ENCODE measurements at regions not wholly inside any gene's neighbourhood (a gene's known extent, or its start where the extent isn't known, plus 50 kb on each side); places are given as distances from the start of the nearest gene placed in this dataset.

- no peak for DNase-seq (ENCODE audit: low spot score)
Observed at GRCh38 chr5:67366691-67367395, 170.2 kb upstream of the CD180 start.

DNA sequence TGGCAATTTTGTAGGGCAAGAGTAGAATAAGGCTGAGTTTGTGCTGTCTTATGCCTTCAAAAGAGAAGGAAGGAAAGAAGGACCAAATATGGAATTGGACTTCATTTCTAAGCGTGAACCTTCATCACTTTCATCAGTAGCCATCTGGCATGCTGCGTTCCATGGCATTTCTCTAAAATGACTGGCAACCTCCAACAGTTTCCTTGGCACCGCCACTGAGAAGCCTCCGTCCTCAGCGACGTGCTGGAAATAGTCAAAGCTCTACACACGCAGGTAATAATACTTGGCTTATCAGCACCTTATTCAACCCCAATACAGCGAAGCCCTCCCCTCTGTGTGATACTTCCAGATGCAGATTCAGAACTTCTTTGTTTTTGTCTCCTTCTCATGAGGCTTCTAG lies 169.7 kb upstream of the CD180 start:
- no peak for DNase-seq (ENCODE audit: low spot score)

- no peak for DNase-seq (ENCODE audit: low spot score)
Observed at GRCh38 chr5:67364381-67364970, 167.9 kb upstream of the CD180 start.

DNA sequence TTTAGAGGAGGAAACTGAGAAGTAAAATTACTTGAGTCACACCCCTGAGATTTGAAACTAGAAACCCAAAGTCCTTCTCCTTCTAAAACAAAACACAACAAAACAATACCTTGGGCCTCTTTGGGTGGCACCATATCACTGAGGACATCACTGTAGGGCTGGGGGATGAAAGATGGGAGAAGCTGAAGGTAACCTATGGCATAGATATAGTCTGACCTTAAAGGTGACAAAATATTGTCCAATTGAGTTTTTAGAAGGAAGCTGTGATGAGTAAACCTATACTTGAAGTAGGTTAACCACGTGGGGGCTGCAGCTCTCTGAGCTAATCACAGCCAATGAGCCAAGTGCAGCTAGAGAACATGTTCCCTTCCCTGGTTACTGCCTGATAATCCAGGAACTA lies 167.4 kb upstream of the CD180 start:
- no peak for DNase-seq (ENCODE audit: low spot score)

DNA sequence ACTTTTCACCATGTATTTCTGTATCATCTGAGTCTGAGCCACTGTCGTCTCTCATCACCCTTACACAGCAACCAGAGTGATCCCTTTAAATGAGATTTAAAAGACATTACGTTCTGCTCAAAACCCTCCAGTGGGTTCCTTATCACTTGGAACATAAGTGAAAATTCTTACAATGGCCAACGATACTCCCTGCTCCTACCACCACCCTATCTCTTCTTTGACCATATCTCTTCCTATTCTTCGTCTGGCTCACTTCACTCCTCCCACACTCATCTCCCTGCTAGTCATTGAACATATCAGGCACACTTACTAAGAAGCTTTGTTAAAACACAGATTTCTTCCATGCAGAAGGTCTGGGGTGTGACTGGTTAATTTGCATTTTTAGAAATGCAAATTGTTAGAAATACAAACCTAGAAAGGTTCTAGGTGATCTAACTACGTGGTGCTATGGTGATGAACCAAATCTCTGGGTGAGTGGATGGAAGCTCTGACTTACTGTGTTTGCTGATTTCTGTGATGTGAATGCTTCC lies 166.6 kb upstream of the CD180 start:
- DNase-seq (ENCODE audit: low spot score): no peak

DNA sequence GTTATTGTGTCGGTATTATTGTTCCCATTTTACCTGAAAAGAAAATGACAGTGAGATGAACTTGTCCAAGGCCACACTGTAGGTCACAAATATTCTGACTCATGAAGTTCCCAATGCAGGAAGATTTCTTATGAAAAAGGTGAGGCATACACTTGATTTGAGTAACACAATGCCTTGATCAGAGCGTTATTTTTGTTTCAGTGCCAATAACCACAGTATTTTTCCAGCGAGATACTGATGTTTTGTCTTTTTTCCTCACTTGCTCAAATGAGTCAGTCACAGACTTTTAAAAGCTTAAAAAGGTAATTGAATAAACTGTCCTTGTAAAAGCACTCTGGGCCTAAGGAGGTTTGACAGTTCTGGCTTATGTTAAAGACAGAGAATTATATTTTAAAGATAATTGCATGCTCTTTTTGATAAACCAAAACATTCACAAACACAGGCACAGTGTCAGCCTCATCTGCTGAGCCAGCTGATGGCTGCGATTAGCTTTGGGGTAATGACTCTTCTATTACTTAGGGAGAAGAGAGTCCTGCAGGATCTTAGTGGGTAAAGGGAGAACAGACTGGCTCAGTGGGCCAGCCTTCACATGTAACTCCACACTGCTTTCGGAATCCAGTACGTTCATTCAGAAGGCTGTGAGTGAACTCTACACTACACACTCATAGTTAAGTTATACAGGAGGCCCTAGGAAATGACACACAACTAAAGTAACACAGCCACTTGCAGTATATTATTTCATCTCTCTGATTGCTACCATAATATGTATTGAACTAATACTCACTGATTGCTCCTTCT lies 165.5 kb upstream of the CD180 start:
- DNase-seq (ENCODE audit: low spot score): no peak

- no peak for DNase-seq (ENCODE audit: low spot score)
Observed at GRCh38 chr5:67360047-67360446, 163.4 kb upstream of the CD180 start.

GRCh38 chr5:67358186-67358585 lies 161.6 kb upstream of the CD180 start:
- no peak for DNase-seq (ENCODE audit: low spot score)

DNA sequence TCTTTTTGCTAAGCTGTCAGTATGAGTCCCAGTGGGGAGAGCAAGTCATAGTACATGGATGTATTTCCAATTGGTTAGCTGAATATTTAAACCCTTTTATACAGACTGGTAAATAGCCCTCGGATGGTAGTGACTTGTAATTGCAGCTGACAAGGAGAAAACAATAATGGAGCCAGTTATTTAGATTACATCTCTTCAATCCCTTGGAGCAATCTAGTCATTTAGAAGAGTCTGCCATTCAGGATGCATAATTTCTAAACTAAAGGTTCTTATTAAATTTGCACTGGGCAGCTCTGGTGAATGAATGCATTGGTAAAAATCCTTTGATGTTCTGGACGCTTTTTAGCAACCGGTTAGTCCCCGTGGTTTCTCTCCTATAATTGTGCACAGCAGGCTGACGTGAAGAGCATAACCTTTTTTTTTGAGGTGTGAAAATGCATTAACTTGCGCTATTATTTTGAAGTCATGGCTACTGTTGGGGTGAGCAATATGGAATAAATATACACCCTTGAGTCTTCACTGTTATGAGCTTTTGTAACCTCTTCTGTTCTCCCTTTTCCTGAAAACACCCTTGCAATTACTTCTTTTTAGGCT lies 158.6 kb upstream of the CD180 start:
- DNase-seq (ENCODE audit: low spot score): no peak

GRCh38 chr5:67353500-67354450 lies 157.2 kb upstream of the CD180 start:
- peak; percentile 14 for DNase-seq (ENCODE audit: low spot score)

- DNase-seq (ENCODE audit: low spot score): no peak
Observed at GRCh38 chr5:67350618-67351201, 154.1 kb upstream of the CD180 start.

GRCh38 chr5:67350185-67350584 lies 153.6 kb upstream of the CD180 start:
- DNase-seq (ENCODE audit: low spot score): peak; percentile 22

DNA sequence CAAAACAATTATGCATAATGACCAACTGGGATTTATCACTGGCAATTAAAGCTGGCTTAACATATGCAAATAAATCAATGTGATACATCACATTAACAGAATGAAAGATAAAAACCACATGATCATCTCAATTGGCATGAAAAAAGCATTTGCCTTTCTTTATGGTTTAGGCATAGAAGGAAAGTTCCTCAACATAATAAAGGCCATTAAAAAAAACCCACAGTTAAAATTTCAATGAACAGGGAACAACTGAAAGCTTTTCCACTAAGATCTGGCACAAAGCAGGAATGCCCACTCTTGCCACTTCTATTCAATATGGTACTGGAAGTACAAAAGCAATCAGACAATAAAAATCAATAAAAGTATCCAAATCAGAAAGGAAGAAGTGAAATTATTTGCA lies 151.2 kb upstream of the CD180 start:
- DNase-seq (ENCODE audit: low spot score): no peak

DNA sequence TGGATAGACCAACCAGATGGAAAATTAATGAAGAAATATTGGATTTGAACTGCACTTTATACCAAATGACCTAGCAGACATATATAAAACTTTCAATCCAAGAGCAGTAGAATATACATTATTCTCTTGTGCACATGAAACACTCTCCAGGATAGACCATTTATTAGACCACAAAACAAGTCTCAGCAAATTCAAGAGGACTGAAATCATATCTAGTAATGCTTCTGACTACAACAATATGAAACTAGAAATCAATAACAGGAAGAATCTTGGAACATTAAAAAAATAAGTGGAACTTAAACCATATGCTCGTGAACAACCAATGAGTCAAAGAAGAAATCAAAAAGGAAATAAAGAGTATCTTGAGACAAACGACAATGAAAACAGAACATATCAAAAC lies 150.0 kb upstream of the CD180 start:
- DNase-seq (ENCODE audit: low spot score): no peak

- DNase-seq (ENCODE audit: low spot score): no peak
Observed at GRCh38 chr5:67344870-67345269, 148.3 kb upstream of the CD180 start.

DNA sequence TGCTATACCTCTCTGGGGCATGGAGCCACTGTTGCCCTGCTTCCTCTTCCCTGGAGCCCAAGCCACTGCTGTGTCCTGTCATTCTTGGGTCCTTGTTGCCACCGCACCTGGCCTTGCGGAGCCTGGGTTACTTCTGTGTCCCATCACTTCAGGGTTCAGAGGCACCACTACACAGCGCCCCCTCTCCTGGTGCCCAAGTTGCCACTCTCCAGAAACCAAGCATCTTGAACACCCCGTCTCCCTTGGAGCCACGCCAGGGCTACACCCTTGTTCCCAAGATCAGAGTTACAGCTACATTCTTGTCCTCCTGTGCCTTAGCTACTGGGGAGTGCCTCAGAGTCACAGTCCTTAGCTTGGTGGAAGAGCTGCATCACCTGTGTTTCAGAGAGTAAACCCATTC lies 147.2 kb upstream of the CD180 start:
- no peak for DNase-seq (ENCODE audit: low spot score)

GRCh38 chr5:67341478-67341877 lies 144.9 kb upstream of the CD180 start:
- DNase-seq (ENCODE audit: low spot score): no peak

GRCh38 chr5:67339219-67339767 lies 142.7 kb upstream of the CD180 start:
- no peak for DNase-seq (ENCODE audit: low spot score)

DNA sequence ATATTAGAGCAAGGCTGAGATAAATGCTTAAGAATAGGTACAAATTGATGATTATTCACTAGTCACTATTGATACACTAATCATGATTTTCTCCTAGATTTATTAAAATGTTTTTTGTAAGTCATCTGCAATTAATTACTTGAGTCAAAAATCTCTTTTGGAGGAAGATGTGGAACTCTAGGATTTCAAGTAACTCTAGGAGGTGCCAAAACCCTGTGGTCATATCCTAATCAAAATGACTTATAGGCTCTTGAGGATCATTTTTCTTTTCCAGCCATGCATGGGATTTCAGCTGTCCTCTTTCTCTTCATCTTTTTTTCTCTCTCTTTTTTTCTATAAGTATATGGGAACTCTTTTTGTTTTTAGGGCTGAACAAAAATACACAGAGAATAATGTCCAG lies 141.8 kb upstream of the CD180 start:
- no peak for DNase-seq (ENCODE audit: low spot score)

DNA sequence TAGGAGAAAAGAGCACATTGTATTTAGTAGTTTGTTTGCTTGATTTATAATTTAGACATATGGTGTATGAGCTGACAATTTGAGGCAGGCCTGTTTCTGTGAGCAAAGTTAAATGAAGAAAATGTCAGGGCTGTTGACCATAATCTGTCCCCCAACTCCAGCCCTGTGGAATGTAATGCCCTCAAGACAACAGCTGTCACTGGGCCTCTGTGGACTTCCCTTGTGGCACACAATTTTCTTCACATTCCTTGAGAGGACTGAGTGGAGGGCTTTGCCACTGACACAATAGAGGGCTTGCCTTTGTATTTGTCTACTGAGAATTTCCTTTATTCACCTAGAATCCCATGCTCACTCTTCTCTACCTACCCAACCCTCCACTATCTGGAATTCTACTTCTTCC lies 141.2 kb upstream of the CD180 start:
- DNase-seq (ENCODE audit: low spot score): no peak

- no peak for DNase-seq (ENCODE audit: low spot score)
Observed at GRCh38 chr5:67335426-67335825, 138.8 kb upstream of the CD180 start.

Measured in Ammon's horn (tissue), 1 donor.